HUDEP-2 (cell line): ENCODE measurements at regions not wholly inside any gene's neighbourhood (a gene's known extent, or its start where the extent isn't known, plus 50 kb on each side); places are given as distances from the start of the nearest gene placed in this dataset.

Experiments used
- DNase-seq, 76 experiments: peaks; one replicate each; lab custom pipeline; 2025; ENCODE audit not compliant: unreplicated experiment in 76 of 76; lab: John Stamatoyannopoulos, UW

DNA sequence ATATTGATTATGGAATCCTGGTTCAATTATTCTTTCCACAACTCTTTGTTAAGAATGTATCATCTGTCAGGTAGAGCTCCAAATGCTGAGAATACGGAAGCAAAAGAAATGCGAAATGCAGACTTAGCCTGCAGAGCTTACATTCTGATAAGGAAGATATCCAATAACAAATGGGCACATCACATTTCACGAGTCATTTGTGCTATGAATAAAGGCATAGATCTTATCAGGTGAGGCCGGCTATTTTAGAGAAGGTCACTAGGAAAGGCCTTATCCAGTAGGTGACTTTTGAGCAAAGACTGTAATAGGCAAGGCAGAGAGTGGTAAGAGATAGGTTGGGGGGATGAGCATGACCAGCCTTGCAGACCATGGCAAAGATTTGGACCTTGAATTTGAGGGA is 174.3 kb upstream of the SERPINE2 start:
- DNase-seq = no peak

DNA sequence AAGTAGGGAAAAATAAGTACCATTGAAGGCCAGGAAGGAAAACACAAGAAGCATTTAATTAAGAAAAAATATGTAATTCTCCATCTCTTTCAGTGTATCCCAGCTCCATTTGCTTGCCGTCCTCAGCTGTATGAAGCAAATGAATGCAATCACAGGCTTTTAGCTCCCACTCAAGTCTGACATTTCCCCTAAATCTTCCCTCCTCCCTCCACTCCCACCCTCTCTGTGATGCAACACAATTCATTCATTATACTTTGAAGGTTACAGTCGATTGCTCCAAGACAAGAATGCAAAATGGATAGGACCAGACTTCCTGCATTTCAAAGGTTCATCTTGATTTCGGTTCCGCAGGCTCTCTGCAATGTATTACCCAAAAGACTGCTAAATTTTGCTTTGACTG is 172.7 kb upstream of the SERPINE2 start:
- no peak for DNase-seq

GRCh38 chr2:224211181-224211480 is 172.0 kb upstream of the SERPINE2 start:
- DNase-seq = no peak

DNA sequence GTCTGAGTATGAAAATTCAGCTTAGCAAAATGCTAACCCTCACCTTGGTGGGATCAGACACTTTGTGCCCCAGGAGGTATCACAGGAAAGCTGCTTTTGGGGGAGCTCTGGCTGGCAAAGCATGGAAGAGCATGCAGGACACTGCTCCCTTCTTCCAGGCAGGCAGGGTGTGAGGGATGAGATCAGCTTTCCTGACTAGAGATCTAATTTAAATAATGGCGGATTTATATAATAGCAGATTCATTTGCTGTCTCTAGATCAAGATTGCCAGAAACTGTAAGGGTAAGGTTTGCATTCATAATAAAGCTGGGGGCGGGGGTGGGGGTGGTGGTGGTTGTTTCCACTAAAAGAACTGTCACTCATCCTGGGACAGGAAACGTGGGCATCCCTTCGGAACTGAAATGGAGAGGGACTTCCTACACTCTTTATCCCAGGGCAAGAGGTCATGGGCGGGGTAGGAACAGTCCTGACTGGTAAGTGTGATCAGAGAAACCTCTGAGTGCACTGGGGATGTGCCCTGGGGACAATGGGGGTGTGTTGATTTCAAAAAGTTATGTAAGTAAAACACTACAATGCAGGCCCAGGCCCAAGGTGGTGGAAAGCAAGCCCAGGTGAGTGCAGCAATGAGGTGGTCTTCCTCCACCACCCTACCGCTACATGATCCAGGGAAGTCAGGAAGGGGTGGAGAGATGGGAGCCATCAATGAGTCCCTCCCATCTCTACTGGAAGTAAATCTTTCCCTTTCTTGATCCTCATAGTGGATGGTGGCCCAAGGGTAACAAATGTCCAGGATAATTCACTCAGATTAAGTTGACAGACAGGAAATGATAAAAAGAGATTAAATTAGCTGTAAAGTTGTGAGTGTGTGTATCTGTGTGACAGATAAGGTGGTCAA is 171.4 kb upstream of the SERPINE2 start:
- no peak for DNase-seq

DNA sequence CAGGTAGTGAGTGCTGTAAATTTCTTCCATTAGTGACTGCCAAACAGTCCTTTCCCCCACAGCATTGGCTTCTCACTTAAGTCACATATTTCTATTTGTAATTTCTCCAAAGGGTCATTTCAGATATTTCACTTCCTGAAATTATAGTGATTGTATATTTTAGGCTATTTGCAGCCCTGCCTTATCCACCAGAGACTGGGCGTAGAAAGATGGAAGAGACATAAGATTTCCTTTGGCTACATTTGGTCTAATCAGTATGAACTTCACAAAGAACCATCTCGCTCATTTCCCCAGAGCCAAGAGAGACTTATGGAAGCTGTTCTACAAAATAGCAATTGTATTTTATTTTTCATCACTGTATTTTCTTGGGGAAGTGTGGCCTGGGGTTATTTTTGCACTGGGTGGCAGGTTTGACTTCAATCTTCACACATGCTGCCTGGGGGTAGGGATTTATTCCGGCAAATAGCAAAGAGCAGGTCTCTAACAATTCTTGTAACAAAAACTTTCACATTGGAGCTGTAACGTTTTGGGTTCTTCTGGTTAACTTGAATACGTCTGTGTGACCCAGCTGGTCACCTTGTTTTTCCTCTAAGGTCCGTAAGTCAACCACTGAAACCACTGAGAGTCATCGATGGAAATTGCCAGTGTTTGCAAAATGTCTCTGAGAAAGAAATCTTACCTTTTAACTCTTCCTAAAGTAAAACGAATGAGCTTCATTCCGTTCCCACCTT is 170.6 kb upstream of the SERPINE2 start:
- no peak for DNase-seq

- DNase-seq = no peak
Measured at GRCh38 chr2:224208443-224208842, 169.4 kb upstream of the SERPINE2 start.

DNA sequence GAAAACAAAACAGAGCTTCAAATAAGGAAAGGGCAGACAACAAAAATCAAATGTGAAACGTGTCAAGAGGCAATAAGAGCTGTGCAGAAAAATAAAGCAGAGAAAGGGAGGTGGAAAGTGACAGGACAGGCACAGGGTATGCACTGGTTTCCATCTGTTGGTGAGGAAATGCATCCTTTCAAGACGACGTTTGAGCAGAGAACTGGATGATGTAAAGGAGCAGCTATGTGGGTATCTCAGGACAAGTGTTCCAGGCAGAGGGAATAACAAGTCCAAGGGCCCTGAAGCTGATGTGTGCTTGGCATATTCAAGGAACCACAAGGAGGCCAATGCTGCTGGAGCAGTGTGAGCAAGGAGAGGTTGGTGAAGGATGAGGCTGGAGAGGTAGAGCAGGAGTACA is 168.9 kb upstream of the SERPINE2 start:
- no peak for DNase-seq

DNA sequence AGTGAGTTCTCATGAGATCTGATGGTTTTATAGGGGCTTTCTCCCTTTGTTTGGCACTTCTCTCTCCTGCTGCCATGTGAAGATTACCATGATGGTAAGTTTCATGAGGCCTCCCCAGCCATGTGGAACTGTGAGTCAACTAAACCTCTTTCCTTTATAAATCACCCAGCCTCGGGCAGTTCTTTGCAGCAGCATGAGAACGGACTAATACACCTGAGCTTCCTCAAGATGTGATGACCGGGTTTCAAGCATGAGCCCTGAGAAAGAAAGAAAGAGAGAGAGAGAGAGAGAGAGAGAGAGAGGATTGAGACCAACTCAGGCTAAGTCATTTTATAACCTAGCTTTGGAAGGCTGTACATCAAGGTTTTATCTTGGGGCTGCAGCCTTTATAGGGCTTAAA is 167.7 kb upstream of the SERPINE2 start:
- no peak for DNase-seq

GRCh38 chr2:224202281-224202865 is 163.3 kb upstream of the SERPINE2 start:
- DNase-seq = no peak

- no peak for DNase-seq
Measured at GRCh38 chr2:224198436-224198835, 159.3 kb upstream of the SERPINE2 start.

- no peak for DNase-seq
Measured at GRCh38 chr2:224196810-224197209, 157.7 kb upstream of the SERPINE2 start.

- DNase-seq = no peak
Measured at GRCh38 chr2:224195925-224196571, 157.0 kb upstream of the SERPINE2 start.

GRCh38 chr2:224194161-224194560 is 155.1 kb upstream of the SERPINE2 start:
- DNase-seq = no peak

DNA sequence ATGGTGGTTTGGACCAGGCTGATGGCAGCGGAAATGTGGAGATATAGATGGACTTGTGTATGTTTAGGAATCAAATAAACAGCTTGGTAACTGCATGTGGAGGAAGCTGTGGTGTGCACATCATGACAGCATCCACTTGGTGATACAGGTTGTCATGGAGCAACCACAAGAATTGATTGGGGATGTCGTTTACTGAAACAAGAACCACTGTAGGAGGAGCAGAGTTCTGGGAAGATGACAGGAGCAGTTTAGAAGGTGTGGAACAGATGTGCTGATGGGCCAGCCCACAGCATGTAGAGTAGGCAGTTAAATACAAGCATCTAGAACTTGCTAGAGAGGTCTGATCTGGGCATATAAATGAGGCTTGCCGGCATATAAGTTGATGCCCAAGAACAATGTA is 152.4 kb upstream of the SERPINE2 start:
- no peak for DNase-seq

DNA sequence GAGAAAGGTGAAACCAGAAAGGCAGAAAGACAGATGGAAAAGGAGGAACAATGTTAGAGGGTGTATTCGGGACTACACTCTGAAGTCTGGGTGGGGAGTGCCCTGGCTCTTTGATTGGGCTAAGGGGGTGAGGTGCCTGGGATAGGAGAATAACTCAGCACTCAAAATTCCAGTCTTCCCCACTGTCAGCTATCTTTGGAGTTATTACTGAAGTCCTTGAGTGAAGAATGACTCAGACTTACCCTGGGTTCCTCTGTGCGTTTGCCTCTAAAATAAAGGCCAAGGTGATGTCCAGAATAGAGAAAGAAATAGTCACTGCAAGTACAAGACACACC is 151.8 kb upstream of the SERPINE2 start:
- no peak for DNase-seq

DNA sequence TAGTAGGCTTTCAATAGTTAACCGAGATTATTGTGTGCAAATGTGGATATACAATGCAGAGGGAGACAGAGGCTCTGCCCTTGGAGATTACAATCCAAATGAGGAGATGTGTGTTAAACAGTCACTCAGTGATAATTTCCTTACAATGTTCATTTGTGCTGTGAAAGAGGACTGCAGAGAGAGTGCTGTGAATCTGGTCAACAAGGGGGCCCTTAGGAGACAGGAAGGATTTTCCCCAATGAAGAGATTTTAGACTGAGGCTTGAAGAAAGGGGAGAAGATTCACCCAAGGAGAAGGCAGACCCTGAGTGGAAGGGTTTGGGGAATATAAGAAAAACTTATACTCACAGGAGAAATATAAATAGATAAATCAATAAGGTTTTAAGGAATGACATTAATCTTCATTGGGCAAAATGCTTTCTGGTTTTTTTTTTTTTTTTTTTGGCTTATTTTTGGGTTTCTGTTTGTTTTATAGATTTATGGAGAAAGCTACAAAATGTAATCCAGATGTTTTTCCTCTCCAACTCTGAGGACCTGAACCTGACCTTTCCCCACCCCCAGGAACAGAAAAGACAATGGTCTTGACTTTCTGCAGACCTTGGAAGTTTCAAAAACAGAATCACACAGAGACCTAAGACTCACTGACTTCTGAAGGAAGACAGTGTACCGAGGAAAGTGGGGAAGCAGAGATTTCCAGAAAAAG is 151.3 kb upstream of the SERPINE2 start:
- DNase-seq = no peak

GRCh38 chr2:224187220-224187619 is 148.1 kb upstream of the SERPINE2 start:
- no peak for DNase-seq

GRCh38 chr2:224185023-224185601 is 146.0 kb upstream of the SERPINE2 start:
- DNase-seq = no peak

DNA sequence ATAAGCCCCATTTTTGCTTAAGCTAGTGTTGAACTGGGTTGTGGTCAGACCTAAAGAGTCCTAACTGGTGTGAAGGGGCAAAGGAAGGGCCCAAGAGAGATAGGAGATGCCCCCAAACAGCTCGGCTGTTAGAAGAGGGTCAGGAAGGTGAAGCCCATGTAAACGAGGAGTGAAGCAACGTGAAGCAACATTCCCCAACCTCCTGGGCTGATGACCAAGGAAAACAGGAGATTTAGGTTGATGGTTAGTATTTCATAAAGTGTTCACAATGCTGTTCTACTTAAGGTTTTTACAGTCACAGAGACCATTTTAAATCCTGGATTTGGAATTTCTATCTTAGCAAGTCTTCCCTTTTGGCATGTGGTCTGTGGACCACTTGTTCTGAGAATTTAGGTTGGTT is 144.0 kb upstream of the SERPINE2 start:
- DNase-seq = no peak

- no peak for DNase-seq
Measured at GRCh38 chr2:224182498-224182897, 143.4 kb upstream of the SERPINE2 start.
